HG02588 (cell line): ENCODE measurements at regions not wholly inside any gene's neighbourhood (a gene's known extent, or its start where the extent isn't known, plus 50 kb on each side); places are given as distances from the start of the nearest gene placed in this dataset.
"Not testable (repeated sequence)": the region's sequence is repeated elsewhere in the genome, so short reads cannot be mapped to it uniquely, and the experiment has no call there.

Experiments used
- ATAC-seq: cut with Tn5 transposase; IDR thresholded peaks from one replicate; pipeline ENCODE4 v1.9.1; 2021; ENCODE audit warnings: mild to moderate bottlenecking, moderate library complexity; ENCODE audit not compliant: unreplicated experiment

- ATAC-seq, result no peak
Observed at GRCh38 chr7:155227788-155228458, 69.8 kb upstream of the INSIG1 start.

- no peak for ATAC-seq
Observed at GRCh38 chr7:155228459-155228845, 69.2 kb upstream of the INSIG1 start.

GRCh38 chr7:155228894-155229293 is 68.8 kb upstream of the INSIG1 start:
- no peak for ATAC-seq

GRCh38 chr7:155229548-155230168 is 68.0 kb upstream of the INSIG1 start:
- ATAC-seq, result no peak

GRCh38 chr7:155230169-155230593 is 67.5 kb upstream of the INSIG1 start:
- no peak for ATAC-seq

GRCh38 chr7:155231241-155231800 is 66.4 kb upstream of the INSIG1 start:
- no peak for ATAC-seq

- ATAC-seq, result no peak
Observed at GRCh38 chr7:155231941-155232340, 65.7 kb upstream of the INSIG1 start.

GRCh38 chr7:155232911-155233310 is 64.8 kb upstream of the INSIG1 start:
- no peak for ATAC-seq

- ATAC-seq, result no peak
Observed at GRCh38 chr7:155233311-155234157, 64.1 kb upstream of the INSIG1 start.

- ATAC-seq, result no peak
Observed at GRCh38 chr7:155234158-155234492, 63.6 kb upstream of the INSIG1 start.

- ATAC-seq, result no peak
Observed at GRCh38 chr7:155234950-155235789, 62.5 kb upstream of the INSIG1 start.

- no peak for ATAC-seq
Observed at GRCh38 chr7:155236386-155236785, 61.3 kb upstream of the INSIG1 start.

GRCh38 chr7:155237297-155237696 is 60.4 kb upstream of the INSIG1 start:
- ATAC-seq, result no peak

- no peak for ATAC-seq
Observed at GRCh38 chr7:155237730-155238129, 59.9 kb upstream of the INSIG1 start.

GRCh38 chr7:155239431-155240087 is 58.1 kb upstream of the INSIG1 start:
- not testable (repeated sequence) for ATAC-seq

- no peak for ATAC-seq
Observed at GRCh38 chr7:155244675-155245074, 53.0 kb upstream of the INSIG1 start.

- no peak for ATAC-seq
Observed at GRCh38 chr7:155247479-155248365, 50.0 kb upstream of the INSIG1 start.
